GM12892 (cell line): ENCODE measurements at regions not wholly inside any gene's neighbourhood (a gene's known extent, or its start where the extent isn't known, plus 50 kb on each side); places are given as distances from the start of the nearest gene placed in this dataset.
A peak's percentile ranks its signal among the peaks of the same experiment; 100 is the strongest.

ENCODE experiments used
- DNase-seq: peaks from one replicate; pipeline ENCODE4 v3.0.0; 2011; ENCODE audit not compliant: insufficient read length
- FAIRE-seq: peaks from 2 replicates; lab custom pipeline; 2011; peaks lifted over from hg19 to GRCh38; lab: Jason Lieb, UNC
- POLR2A ChIP-seq: IDR thresholded peaks from 2 replicates; pipeline ENCODE4 v1.6.1; 2011; ENCODE audit warnings: low read depth, low read length, control low read depth
- POLR2AphosphoS5 ChIP-seq: IDR thresholded peaks from 2 replicates; pipeline ENCODE4 v1.6.1; 2011; ENCODE audit warnings: low read depth, low read length, control low read depth
- TAF1 ChIP-seq: IDR thresholded peaks from 2 replicates; pipeline ENCODE4 v1.6.1; 2011; ENCODE audit warnings: low read depth, mild to moderate bottlenecking, control low read depth, low read length, borderline replicate concordance

DNA sequence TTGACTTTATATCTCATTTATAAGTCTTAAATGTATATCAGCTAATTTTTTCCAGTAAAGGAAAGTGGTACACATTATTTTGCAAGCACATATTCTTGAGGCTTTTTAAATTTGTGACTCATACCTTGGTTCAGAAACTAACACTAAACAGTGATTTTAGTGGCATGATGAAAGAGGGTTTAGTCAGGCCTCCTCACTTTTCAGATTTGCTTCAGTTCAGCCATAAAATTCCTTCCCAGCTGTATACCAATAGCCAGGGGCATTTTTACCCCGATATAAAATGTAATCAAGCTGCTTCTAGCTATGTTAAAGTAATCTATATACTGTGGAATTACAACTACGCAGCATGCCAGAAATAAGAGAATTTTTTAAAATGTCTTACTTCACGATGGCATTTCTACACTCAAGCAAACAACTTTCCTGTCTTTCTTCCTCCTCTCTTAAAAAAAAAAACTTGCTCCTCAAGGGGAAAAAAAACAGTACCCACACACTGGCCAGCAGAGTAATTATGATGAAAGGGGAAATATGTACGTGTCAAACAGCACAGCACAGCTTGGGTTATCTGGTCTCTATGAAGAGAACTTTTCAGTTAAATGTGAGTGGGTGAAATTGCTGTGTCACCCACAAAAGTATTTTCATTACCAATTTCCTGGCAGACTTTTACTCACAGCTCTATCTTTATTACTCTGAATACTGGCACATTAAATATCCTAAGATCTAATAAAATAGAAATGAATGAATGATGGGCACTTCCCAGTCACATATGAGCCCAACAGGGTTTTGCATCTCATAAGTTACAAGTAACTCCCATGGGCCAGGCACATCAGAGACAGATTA lies 244.8 kb upstream of the TENT5A start:
- TF ChIP-seq TAF1 (no peak), POLR2A (no peak), POLR2AphosphoS5 (no peak)
- FAIRE-seq (peak; percentile 58), DNase-seq (no peak)

- DNase-seq: no peak
- FAIRE-seq: no peak
- TF ChIP-seq POLR2A: no peak
- no peak for TF ChIP-seq TAF1
- no peak for TF ChIP-seq POLR2AphosphoS5
Observed at GRCh38 chr6:81996414-81996813, 243.9 kb upstream of the TENT5A start.

DNA sequence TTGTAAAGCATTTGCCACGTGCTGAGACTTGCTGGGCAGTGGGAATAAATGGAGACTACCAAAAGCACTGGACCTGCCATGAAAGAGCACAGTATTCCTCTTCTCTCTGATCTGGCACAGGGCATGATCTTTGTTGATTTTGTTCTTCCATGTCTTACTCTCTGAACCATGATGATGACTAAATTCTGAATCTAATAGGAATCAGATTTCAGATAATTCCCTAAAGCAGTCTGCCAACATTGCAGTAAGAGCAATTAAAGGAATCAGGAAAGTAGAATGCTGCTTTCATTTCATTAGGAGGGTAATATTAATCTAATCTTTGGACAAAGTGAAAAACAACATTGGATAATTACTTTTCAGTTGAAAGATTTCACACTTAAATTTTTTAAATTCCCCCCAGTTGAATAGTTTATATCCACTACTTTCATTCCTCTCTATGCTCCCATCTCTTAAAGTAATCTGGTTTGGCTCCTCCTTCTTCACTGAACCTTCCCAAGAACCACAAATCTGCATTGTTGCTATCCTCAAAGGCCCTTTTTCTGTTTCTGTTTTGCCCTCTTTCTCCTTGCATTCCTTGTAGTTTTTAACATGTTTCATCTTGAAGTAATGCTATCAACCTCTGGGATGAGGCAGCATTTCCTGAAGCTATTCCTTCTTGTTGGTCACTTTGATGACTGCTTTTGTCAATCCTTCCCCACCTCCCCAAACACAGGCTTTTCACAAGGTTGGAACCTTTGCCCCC lies 243.2 kb upstream of the TENT5A start:
- FAIRE-seq (no peak), DNase-seq (no peak)
- no peak for TF ChIP-seq POLR2A

DNA sequence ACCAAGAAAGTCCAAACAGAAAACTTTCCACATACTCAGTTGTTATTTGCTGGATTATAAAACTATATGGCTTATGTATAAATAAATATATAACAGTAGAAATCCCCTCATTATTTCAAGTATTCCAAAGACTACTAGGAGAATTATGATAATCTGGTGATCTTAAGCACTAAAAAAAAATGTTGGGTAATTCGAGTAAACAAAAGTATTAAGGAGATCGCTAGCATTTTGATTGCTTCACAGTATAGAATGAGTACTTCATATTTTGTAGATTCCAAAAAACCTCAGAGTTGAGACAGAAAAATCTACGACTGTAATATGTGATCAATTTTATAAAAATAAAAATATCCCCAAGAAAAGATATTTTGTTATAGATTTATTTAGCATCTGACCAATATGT lies 236.4 kb upstream of the TENT5A start:
- FAIRE-seq (no peak), DNase-seq (no peak)
- TF ChIP-seq TAF1 (no peak), POLR2A (no peak), POLR2AphosphoS5 (no peak)

DNA sequence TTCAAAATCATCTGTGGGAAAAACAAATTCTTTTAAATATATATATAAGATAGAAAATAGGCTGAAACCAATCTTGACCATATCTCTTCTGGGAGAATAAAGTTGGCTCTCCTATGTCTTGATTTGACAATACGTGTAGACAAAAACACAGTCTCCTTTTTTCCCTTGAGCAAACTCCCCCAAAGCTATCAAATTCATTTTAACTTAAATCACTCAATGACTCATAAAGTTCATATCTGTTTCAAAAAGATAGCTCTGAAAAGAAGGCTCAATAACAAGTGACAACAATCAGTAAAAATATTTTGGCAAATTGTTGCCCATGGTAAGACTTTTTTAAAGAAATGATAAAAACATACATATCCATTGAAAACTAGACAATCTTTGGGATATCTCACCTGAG lies 236.0 kb upstream of the TENT5A start:
- TF ChIP-seq TAF1 (no peak), POLR2A (no peak), POLR2AphosphoS5 (no peak)
- DNase-seq: no peak
- no peak for FAIRE-seq

GRCh38 chr6:81987293-81987692 lies 234.8 kb upstream of the TENT5A start:
- no peak for FAIRE-seq
- no peak for DNase-seq
- TF ChIP-seq TAF1: no peak
- TF ChIP-seq POLR2AphosphoS5: no peak
- no peak for TF ChIP-seq POLR2A

DNA sequence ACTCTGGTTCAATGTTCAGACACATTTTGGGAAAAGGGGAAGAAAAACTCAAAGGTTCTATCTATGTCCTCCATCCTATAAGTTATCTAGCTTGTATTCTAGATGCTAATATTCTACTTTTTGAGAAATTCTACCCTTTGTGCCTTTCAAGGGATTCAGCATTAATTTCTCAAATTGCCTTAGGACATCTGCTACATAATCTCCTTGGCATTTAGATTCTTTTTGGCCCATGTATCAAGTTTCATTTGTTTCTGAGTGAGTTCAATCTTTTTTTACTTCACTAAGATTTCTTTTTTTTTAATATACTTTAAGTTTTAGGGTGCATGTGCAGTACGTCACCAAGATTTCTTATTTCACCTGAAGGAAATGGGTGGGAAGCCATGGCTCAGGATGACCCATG lies 232.7 kb upstream of the TENT5A start:
- TF ChIP-seq POLR2AphosphoS5 (no peak), TAF1 (no peak), POLR2A (no peak)
- FAIRE-seq: no peak
- no peak for DNase-seq

GRCh38 chr6:81984599-81984998 lies 232.1 kb upstream of the TENT5A start:
- FAIRE-seq (no peak), DNase-seq (no peak)
- no peak for TF ChIP-seq POLR2A
- TF ChIP-seq POLR2AphosphoS5: no peak
- TF ChIP-seq TAF1: no peak

DNA sequence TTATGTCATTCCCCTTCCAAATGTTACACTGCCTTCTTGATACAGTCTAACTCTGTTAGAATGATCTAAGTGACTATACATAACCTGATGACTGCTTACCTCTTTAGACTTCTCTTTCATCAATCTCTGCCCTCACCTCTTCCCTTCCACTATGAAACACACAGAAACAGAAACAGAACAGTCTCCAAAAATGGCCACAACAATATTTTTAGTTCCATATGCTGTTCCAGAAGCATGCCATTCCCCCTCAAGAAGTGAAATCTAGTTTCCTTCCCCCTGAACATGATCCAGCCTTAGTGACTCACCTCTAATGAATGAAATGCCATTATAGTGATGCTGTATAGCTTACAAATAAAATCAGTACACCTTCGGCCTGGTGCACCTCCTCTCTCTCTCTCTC lies 229.3 kb upstream of the TENT5A start:
- DNase-seq (no peak), FAIRE-seq (peak; percentile 51)
- TF ChIP-seq TAF1 (no peak), POLR2AphosphoS5 (no peak), POLR2A (no peak)

DNA sequence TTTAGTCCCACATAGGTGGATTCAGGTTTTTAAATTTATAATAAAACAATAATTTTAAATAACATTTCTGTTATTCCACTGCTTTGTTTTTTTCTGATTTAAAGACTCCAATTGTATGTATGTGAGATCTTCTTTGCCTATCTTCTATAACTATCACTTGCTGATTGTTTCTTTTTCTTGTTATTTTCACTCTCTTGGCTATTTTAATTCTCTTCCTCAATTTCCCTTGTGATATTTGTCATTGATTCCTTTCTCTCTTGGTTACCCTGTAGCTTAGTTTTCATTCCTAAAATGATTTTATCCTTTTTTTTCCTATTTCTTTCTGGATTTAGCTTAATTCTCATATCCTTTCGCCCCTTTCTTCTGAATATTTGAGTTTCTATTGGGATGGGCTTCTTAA lies 227.3 kb upstream of the TENT5A start:
- TF ChIP-seq TAF1 (no peak), POLR2A (no peak), POLR2AphosphoS5 (no peak)
- FAIRE-seq: no peak
- no peak for DNase-seq

DNA sequence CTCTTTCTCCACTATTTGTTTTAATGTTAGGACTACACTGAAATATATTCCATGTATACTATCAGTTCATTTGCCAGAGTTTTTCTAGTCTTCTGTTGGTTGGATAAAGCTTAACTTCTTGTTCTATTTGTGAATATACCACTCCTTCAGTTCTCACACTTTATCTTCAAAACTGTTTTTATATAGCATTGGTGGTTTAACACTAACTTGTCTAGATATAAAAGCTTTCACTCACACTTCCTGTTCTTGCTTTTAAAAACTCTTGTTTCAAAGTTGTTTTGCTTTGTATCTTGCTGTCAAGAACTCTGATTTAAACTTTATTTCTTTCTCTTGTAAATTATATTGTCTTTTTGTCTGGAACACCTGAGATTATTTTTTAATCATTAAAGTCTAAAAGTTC lies 226.8 kb upstream of the TENT5A start:
- TF ChIP-seq TAF1 (no peak), POLR2A (no peak), POLR2AphosphoS5 (no peak)
- DNase-seq (no peak), FAIRE-seq (no peak)

DNA sequence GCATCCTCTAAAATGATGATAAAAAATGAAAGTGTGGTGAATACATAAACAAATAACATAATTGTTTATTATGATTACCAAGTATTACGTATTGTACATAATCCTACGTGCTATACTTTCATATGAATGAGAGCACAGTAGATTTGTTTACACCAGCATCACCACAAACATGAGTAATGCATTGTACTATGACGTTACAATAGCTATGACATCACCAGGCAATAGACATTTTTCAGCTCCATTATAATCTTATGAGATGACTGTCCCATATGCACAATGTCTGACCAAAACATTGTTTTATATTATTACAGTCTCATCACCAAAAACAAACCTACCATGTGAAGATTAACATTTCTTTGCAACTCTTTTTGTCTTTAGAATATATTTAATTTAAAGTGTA lies 225.7 kb upstream of the TENT5A start:
- FAIRE-seq (no peak), DNase-seq (no peak)
- TF ChIP-seq TAF1 (no peak), POLR2A (no peak), POLR2AphosphoS5 (no peak)

DNA sequence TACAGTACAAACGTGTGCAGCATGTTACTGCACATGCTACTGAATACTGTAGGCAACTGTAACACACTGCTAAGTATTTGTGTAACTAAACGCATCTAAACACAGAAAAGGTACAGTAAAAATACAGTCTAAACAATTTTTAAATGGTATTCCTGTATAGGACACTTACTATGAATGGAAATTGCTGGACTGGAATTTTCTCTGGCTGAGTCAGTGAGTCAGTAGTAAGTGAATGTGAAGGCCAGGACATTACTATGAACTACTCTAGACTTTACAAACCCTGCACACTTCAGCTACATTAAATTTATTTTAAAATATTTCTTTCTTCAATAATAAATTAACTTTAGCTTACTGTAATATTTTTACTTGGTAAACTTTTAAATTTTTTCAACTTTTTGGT lies 225.0 kb upstream of the TENT5A start:
- DNase-seq: no peak
- TF ChIP-seq POLR2A: no peak
- no peak for TF ChIP-seq POLR2AphosphoS5
- no peak for TF ChIP-seq TAF1
- FAIRE-seq: no peak
